GM10266 (cell line): ENCODE measurements at regions not wholly inside any gene's neighbourhood (a gene's known extent, or its start where the extent isn't known, plus 50 kb on each side); places are given as distances from the start of the nearest gene placed in this dataset.
"Not testable (repeated sequence)": the region's sequence is repeated elsewhere in the genome, so short reads cannot be mapped to it uniquely, and the experiment has no call there.

Experiments used
- DNase-seq: peaks from one replicate; pipeline ENCODE4 v3.0.0; 2012; ENCODE audit errors: extremely low spot score

DNA sequence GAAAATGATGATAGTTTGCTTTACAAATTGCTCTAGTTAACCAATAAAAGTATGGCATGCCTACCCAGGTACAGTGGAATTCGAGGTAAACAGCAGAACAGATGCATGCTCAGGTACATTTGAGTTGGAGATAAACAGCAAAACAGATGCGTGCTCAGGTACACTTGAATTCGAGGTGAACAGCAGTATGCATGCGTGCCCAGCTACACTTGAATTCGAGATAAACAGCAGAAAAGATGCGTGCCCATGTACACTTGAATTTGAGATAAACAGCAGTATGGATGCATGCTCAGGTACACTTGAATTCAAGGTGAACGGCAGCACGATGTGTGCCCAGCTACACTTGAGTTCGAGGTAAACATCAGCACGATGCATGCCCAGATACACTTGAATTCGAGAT is 155.2 kb upstream of the TPTE start:
- DNase-seq, result not testable (repeated sequence)

DNA sequence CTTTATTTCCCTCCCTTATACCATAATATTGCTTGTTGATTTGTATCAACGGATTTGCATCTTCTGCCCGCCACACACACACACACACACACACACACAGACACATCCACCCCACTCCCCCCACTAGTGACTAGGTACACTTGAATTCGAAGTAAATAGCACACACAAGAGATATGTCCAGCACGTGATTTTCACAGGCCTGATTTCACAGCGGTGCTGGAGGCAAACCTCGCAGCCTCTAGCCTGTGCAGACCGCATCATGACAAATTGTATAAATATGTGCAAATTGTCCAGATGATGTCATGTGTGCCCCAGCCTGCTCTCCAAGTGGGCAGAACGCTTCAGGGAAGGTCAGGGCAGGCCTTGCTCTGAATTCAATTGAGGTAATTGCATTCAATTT is 153.8 kb upstream of the TPTE start:
- DNase-seq, result not testable (repeated sequence)

DNA sequence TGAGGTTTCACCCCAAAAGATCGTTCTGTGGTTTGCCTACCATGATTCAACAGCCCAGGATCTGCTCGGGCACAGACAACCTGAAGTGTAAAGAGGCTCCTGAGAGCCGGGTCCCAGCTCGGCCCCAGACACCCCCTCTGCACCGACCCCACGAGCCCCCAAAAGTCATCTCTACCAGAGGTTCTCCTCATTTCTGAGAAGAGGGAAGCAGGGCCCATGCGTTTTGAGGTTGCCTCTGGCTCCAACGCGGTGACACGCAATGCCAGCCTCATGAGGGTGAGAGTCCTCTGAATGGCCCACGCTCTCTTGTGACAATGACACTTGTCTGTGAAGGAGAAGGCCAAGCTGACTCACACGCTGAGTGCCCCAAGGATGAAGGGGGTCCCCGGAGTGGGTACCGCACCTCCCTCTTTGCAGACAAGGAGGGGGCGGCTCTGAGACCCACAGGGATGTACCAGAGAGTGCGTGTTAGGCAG is 153.0 kb upstream of the TPTE start:
- not testable (repeated sequence) for DNase-seq

DNA sequence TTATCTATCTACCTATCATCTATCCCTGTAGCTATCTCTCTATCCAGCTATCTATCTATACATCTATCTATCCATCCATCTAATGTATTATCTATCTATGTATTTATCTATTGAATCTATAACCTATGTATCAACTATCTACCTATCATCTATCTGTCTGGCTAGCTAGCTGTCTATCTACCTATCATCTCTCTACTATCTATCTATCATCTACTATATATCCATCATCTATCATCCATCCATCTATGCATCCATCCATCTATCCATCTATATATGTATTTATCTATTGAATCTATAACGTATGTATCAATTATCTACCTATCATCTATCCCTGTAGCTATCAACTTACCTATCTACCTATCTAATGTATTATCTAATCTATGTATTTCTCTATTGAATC is 152.1 kb upstream of the TPTE start:
- not testable (repeated sequence) for DNase-seq

DNA sequence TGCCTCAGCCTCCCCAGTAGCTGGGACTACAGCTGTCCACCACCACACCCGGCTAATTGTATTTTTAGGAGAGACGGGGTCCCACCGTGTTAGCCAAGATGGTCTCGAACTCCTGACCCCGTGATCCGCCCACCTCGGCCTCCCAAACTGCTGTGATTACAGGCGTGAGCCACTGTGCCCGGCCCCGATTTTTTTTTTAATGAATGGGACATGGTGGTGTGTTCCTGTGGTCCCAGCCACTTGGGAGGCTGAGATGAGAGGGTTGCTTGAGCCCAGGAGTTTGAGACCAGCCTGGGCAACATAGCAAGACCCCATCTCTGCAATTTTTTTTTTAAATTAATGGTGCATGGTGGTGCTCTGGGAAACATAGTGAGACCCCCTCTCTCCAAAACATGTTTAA is 143.6 kb upstream of the TPTE start:
- not testable (repeated sequence) for DNase-seq

DNA sequence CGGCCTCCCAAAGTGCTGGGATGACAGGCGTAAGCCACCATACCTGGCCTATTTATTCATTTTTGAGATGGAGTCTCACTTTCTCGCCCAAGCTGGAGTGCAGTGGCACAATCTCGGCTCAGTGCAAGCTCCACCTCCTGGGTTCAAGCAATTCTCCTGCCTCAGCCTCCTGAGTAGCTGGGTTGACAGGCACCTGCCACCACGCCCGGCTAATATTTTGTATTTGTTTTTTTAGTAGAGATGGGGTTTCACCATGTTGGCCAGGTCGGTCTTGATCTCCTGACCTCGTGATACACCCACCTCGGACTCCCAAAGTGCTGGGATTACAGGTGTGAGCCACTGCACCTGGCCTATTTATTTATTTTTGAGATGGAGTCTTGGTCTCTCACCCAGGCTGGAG is 141.6 kb upstream of the TPTE start:
- DNase-seq, result not testable (repeated sequence)

DNA sequence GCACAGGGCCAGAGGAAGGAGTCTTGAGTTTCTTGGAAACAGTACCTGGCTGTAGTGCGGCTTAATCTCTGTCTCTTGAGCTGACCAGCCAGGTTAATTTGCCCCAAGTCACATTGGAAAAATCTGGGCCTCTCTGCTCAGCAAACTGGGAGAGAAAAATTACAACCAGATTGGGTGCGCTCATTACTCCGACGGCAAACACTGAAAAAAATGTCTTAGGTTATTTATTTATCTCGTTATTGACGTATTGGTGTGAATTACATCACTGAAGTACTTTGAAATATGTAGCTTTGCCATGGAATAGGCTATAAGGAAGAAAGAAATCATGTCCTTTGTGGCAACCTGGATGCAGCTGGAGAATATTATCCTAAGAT is 139.7 kb upstream of the TPTE start:
- not testable (repeated sequence) for DNase-seq

DNA sequence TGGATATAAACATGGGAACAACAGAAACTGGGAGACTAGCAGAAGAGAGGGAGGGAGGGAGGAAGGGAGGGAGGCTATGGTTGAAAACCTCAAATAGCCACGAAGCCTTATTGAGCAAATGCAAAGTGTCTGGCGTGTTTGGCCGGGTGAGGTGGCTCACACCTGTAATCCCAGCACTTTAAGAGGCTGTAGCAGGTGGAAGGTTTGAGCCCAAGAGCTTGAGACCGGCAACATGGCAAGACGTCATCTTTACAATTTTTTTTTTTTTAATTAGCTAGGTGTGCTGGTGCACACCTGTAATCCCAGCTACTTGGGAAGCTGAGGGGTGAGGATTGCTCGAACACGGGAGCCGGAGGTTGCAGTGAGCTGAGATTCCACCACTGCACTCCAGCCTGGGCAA is 139.2 kb upstream of the TPTE start:
- not testable (repeated sequence) for DNase-seq

DNA sequence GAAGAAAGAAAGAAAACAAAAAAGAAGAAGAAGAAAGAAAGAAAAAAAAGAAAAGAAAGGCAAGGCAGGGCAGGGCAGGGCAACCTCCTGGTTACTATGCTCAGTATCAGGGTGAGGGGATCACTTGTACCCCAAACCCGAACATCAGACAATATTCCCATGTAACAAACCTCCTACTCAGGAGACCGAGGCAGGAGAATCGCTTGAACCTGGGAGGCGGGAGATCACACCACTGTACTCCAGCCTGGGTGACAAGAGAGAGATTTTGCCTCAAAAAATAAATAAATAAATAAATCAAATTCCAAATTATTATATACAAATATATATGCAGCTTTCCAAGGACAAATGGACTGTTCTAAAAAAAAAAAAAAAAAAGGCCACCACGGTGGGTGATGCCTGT is 138.8 kb upstream of the TPTE start:
- not testable (repeated sequence) for DNase-seq

DNA sequence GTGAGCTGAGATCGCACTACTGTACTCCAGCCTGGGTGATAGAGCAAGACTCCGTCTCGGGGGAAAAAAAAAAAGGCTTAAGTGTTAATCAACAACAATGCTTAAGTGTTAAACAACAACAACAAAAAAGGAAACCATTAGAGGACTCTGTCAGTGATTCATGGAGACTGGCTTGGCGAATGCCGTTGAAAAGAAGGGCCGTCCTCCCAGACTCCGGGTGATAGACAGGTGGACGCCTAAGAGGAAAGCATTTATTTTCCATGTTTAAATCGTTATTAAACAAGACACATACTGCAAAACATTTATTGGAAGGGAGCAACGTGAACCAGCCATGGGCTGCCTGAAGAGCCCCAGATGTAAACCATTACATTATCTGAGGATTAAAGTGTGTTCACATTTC is 137.8 kb upstream of the TPTE start:
- peak; percentile 5 for DNase-seq

DNA sequence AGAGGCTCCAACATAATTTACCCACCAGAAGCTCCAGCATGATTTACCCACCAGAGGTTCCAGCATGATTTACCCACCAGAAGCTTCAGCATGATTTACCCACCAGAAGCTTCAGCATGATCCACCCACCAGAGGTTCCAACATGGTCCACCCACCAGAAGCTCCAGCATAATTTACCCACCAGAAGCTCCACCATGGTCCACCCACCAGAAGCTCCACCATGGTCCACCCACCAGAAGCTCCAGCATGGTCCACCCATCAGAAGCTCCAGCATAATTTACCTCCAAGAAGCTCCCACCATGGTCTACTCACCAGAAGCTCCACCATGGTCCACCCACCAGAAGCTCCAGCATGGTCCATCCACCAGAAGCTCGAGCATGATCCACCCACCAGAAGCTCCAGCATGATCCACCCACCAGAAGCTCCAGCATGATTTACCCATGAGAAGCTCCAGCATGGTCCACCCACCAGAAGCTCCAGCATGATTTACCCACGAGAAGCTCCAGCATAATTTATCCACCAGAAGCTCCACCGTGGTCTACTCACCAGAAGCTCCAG is 137.0 kb upstream of the TPTE start:
- DNase-seq, result not testable (repeated sequence)

DNA sequence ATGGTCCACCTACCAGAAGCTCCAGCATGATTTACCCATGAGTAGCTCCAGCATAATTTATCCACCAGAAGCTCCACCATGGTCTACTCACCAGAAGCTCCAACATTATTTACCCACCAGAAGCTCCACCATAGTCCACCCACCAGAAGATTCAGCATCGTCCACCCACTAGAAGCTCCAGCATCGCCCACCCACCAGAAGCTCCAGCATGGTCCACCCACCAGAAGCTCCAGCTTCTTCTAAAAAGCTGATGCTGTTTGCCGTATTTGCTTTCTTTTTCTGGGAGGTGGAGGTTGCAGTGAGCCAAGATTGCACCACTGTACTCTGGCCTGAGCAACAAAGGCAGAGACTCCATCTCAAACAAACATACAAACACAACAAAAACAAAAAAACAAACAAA is 136.2 kb upstream of the TPTE start:
- not testable (repeated sequence) for DNase-seq

DNA sequence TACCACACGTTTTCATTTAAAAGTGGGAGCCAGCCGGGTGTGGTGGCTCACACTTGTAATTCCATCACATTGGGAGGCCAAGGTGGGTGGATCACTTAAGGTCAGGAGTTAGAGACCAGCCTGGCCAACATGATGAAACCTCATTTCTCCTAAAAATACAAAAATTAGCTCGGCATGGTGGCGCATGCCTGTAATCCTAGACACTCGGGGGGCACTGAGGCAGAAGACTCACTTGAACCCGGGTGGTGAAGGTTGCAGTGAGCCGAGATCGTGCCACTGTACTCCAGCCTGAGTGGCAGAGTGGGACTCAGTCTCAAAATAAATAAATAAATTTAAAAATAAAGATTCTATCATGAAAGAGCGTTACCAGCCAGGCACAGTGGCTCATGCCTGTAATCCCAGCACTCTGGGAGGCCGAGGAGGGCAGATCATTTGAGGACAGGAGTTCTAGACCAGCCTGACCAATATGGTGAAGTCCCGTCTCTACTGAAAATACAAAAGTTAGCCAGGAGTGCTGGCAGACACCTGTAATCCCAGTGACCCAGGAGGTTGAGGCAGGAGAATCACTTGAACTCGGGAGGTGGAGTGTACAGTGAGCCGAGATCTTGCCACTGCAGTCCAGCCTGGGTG is 135.4 kb upstream of the TPTE start:
- DNase-seq, result not testable (repeated sequence)

DNA sequence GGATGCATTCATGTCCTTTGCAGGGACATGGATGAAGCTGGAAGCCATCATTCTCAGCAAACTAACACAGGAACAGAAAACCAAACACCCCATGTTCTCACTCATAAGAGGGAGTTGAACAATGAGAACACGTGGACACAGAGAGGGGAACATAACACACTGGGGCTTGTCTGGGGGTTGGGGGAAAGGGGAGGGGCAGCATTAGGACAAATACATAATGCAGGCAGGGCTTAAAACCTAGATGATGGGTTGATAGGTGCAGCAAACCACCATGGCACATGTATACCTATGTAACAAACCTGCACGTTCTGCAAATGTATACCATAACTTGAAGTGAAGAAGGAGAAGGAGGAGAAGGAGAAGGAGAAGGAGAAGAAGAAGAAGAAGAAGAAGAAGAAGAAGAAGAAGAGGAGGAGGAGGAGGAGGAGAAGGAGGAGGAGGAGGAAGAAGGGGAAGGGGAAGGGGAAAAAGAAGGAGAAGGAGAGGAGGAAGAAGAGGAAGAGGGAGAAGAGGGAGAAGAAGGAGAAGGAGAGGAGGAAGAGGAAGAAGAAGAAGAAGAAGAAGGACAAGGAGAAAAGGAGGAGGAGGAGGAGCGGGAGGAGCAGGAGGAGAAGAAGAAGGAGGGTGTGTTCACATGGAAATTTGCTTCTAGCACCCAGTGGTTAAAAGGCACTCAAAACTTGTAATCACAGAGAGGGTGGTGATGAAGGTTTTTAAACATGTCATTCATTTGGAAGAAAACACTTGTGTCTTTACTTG is 133.5 kb upstream of the TPTE start:
- not testable (repeated sequence) for DNase-seq

DNA sequence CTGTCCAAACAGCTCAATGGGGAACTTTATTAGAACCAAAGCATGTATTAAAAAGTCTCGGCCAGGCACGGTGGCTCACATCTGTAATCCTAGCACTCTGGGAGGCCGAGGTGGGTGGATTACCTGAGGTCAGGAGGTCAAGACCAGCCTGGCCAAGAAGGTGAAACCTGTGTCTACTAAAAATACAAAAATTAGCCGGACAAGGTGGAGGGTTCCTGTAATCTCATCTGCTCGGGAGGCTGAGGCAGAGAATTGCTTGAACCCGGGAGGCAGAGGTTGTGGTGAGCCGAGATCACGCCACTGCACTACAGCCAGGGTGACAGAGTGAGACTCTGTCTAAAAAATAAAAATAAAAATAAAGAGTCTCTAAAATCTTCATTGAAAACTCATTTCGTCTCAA is 132.8 kb upstream of the TPTE start:
- DNase-seq, result not testable (repeated sequence)

DNA sequence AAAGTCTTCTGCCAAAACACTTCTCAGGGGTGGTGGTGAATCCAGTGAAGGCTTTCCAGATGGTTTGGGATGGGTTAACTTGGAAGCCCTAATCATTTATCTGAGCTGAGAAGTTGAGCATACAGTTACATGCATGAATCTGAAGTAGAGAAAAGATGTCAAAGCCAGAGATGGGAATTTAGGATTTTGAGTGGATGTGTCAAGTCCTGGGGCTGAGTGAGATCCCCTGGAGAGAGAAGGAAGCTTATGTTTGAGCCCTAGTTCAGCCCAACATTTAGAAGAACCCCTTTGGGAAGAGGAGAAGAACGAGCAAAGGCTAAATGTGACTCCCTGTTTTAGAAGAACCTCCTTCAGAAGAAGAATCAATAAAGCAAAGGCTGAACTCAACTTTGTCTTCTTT is 129.1 kb upstream of the TPTE start:
- not testable (repeated sequence) for DNase-seq

DNA sequence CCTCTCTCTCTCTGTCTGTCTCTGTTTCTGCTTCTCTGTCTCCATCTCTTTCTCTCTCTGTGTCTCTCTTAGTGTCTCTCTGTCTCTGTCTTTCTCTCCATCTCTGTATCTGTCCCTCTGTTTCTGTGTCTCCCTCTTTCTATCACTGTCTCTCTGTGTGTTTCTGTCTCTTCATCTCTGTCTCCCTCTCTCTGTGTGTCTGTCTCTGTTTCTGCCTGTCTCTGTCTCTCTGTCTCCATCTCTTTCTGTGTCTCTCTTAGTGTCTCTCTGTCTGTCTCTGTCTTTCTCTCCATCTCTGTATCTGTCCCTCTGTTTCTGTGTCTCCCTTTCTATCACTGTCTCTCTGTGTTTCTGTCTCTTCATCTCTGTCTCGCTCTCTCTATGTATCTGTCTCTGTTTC is 125.4 kb upstream of the TPTE start:
- not testable (repeated sequence) for DNase-seq

DNA sequence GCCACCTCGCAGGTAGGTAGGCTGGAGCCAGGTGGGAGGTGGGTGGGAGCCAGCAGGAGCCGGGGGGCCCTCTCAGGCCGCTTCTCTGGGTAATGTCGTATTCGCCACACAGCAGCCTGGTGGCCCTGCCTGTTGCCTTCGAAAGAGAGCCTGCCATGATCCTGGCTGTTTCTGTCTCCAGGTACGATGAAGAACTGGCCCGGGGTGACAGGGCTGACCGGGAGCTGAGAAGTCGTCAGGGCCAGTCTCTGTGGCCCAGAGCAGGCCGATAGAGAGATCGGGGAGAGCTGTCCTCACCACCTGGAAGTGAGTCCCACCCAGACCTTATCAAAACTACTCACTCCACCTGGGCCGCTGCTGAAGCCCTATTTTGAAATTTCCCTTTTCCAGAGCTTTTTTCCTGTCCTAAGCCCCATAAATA is 123.9 kb upstream of the TPTE start:
- not testable (repeated sequence) for DNase-seq

DNA sequence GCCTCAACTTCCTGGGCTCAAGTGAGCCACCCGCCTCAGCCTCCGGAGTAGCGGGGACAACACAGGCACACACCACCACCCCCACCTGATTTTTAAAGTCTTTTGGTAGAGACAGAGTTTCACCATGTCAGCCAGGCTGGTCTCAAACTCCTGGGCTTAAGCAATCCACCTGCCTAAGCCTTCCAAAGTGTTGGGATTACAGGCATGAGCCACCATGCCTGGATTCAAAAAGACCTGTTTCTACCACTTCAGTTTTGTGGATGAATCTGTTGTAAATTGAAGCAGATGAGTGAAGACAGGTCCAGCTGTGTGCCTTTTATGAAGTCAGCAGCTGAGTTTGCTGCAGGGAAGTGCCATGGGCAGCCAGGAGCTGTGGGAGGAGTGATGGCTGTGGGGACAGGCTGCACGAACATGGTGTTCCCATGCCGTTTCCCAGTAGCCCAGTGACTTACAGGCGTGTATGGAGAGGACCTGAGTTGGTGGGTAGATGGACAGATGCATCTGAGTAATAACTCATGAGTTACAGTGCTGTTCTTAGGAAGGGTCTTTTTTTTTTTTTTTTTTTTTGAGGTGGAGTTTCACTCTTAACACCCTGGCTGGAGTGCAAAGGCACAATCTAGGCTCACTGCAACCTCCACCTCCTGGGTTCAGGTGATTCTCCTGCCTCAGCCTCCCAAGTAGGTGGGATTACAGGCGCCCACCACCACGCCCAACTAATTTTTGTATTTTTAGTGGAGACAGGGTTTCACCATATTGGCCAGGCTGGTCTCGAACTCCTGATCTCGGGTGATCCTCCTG is 122.5 kb upstream of the TPTE start:
- DNase-seq, result not testable (repeated sequence)

DNA sequence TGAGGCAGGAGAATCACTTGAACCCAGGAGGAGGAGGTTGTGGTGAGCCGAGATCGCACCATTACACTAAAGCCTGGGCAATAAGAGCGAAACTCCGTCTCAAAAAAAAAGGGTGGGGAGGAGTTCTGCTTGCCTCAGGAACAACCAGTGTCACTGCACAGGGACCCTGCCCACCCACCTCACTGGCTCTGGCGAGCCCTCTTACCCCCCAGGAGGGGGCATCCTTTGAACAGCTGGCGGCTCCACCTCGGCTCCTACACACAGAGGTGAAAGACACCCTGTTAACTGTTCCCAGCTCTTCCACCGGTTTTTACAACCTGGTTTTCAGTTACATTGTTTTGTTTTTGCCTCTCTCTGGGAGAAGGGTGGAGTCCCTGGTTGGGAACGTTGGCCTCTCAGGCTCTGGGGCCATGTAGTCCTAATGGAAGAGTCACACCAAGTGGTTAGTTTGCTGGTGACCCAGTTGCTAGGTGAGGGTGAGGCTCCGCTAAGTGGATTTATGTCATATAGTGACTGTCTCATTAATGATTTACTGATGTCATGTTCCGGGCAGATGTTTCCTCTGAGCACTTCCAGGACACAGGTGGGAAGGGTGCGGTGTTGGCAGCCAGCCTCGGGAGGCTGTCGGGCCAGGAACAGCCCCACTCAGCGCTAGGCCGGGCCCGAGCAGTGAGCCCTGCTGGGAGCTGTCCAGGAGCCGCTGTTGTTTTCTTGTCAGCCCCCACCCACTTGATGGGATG is 120.6 kb upstream of the TPTE start:
- not testable (repeated sequence) for DNase-seq

DNA sequence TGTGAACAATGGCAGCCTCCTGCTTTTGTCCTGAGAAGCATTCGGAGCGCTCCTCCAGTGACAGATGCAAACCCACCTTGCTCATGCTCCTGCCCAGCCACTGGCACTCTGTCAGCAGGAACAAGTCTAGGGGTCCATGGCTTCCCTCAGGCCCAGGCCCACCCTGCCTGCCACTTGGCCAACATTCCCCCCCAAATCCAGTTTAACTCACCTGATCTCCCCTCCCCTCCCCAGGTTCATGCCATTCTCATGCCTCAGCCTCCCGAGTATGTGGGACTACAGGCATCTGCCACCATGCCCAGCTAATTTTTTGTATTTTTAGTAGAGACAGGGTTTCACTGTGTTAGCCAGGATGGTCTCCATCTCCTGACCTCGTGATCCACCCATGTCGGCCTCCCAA is 118.9 kb upstream of the TPTE start:
- not testable (repeated sequence) for DNase-seq
